NCI-H1092 (cell line): ENCODE measurements at regions not wholly inside any gene's neighbourhood (a gene's known extent, or its start where the extent isn't known, plus 50 kb on each side); places are given as distances from the start of the nearest gene placed in this dataset.

ENCODE experiments used
- DNase-seq: peaks from one replicate; lab custom pipeline; 2025; lab: John Stamatoyannopoulos, UW

DNA sequence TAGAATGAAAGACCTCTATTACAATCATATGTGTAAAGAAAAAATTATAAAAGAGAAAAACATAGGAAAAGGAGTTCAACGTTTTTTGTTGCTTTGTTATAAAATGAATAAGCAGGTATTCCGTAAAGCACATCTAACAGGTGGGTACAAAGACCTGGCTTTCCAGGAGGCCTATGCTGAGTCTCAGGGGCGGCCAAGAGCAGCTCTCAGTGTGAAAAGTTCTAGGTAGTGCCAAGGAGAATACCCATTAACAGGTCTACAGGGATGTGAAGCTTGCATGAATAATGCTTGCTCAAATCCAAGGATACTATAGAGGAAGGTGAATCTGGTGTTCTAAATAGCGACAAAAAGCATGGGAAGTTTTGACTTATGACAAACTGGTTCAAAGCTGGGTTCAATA is 944.4 kb downstream of the PDHA2 start:
- no peak for DNase-seq

DNA sequence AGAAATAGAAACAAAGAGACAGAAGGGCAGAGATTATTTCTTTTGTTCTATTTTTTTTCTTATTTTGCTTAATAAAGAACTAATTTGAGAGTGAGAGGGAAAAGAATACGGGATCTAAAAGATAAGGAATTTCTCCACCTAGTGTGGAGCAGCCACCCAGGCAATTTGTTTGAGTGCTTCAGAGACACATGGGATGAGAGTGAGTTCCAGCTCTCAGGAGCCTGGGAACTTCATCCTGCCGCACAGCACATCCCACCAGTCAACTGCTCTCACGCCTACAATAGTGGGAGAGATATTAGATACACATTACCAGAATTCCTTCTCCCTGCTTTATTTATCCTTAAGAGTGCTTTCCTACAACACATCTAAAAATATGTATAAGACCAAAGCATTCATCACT is 946.4 kb downstream of the PDHA2 start:
- no peak for DNase-seq

DNA sequence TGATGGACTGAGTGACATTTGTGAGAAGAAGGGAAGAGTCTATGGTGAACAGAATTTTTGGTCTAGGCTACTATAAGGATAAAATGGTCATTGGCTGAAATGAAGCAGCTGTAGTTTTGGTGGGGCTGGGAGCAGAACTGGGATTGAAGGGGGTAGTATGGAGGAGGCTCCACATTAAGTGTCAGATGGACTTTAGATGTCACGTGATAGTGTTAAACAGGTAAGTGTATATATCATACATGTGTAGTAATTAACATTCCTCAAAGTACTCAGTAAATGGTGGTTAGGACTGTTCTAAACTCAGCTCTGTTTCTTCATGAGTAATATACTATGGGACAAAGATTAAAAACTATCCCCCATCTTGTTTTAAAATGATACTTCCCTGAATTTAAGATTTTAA is 947.9 kb downstream of the PDHA2 start:
- DNase-seq, result no peak

DNA sequence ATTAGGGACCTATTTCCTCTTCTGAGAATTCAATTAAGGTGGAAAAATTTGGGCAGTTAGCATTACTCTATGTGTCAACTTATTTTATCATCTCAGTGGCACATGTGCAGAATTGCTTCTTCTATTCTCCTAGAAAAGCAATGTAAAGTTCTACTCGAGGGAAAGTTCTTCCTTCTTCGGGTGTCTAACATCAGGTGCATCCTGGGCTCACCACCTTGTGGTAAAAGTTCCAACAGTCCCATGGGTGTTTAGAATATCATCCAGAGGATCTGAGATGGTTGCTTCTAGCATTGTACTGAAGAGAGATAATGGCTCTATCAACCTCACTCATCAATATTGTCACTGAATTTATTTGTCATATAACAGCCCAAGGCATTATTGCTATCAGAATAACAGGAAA is 969.7 kb downstream of the PDHA2 start:
- DNase-seq, result no peak

DNA sequence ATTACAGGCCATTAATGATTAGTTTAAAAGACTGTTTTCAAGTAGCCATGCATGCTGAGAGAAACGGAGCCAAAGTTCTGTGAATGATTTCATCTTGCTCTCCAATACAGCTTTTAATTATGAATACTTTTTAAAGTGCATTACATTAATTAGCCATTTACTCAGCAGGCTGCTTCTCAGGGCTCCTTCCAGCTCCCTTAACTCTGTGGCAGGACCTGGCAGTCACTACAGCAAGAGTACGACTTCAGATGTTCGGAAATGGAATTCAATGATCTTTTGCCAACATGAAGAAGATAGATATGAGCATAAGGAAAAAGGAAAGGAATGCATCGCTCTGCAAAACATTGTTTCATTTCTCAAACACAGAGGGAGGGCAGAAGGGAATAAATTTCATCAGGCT is 987.2 kb downstream of the PDHA2 start:
- no peak for DNase-seq

DNA sequence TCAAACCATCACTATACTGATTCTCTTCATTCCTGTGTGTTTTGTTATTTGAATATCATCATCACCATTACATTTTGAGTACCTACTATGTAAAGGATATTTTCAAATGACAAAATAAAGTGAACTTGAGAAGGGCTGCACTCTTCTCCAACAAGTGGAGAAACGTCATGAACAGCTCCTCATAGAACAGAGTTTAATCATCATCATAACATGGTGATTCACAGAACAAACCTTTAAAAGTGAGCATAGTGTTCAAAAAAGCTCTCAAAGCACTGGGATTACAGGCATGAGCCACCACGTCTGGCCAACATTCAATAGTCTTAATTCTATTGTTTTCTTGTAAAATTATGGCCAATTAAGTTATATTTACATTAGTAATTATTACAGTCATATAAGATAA is 993.9 kb downstream of the PDHA2 start:
- no peak for DNase-seq

DNA sequence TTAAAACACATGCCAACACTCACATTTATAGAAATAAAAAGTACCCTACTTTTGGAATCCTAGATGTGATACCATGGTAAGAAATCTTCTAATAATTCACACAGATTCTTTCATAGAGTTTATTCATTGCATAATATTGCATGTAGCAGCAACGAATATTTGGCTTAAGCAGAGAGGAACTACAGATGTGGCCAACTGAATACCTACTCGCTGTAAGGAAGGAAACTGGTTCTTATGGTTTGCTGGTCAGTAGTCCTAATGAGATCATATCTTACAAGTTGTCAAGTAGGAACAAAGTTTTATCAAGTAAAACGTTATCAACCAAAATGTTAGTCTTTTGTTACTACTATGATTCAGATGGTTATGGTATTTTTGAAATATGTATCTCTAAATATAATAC is 996.1 kb downstream of the PDHA2 start:
- DNase-seq, result no peak

DNA sequence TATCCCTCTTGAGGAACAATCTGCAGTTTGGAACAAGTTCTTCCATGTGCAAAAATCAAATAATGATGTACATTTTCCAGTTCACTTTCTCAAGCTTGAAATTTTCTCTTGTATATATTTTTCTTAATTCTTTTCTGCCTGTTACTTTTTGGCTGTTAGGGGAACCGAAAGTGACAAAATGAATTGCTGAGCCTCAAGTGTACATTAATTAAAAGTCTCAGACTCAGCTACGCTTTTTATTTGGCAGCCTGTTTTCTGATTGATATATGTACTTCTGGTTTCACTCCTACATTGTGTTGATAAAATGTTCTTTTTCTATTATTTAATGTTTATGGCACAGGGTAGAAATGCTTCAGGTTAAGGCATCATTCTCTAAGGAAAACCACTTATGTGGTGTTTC is 999.5 kb downstream of the PDHA2 start:
- no peak for DNase-seq

DNA sequence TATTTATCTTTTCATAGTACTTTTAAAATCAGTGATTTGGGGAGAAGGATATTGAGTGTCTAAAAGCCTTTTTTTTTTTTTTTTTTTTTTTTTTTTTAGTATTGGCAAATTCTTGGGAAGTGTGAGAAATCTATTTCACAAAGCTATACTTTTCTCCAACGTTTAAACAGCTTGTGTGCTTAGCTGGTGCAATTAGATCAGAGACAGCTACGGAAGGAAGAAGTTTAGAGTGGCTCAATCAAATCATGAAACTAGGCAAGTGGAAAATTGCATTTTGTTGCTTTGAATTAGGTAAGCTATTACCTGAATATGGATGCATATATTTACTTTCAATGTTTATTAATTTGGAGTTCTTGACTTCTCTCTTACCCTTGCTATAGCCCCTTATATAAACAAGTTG is 1001.9 kb downstream of the PDHA2 start:
- DNase-seq, result no peak

DNA sequence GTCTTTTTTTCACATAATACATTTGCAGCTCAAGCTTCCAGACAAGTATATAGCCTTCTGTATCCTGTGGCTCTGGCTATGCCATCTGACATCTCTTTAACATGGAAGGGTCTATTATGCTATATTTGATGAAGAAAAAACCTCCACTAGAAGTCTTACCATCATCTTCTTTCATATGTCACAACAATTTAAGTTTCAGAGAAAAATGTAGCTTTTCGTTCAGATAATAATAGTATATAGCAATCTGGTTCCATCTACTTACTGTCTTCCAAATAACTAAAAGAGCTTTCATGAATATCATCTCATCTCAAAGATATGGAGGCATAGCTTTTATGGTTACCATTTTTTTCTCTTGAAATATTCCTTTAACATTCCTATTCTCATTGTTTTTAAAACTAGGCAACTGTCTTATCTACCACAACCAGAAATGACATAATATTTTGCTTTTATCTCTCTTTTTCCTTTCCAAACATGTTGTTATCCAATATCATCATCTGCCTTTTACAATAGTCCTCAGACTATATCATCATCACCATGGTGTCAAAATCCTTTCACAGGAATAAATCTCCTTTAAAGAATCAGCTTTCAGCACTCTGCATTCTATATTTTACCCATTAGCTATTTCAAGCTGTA is 1005.1 kb downstream of the PDHA2 start:
- DNase-seq, result no peak

DNA sequence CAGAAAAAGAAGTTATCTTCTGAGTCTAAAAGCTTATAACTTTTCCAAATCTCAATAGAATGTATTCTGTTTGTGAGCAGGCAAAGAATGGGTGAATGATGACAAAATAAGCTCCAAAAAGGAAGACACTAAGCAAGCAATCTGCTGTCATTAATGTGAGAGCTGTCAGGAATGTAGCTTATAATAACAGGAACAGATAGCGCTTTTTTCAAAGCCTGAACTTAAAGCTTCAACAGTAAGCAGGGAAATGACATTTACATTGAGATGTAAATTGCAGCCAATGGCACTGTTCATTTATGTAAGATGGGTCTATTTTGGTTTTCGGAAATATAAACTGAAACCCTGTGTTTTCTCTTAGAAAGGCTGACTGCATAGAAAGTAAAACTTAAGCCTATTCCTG is 1005.9 kb downstream of the PDHA2 start:
- DNase-seq, result no peak

DNA sequence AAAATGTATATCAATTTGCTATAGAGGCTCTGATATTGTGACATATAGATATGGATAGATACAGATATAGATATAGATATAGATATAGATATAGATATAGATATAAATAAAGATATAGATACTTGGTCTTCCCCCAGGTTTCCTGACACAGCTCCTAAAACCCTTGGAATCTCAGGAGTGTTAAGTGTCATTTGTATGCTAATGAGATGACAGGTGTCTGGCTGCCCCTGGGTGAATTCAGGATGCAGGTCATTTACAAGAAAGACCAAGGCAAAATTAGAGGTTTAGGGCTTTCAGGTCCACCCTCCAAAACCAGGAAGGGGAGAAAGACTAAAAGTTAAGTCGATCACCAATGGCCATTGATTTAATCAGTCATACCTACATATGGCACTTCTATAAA is 1034.8 kb downstream of the PDHA2 start:
- no peak for DNase-seq

DNA sequence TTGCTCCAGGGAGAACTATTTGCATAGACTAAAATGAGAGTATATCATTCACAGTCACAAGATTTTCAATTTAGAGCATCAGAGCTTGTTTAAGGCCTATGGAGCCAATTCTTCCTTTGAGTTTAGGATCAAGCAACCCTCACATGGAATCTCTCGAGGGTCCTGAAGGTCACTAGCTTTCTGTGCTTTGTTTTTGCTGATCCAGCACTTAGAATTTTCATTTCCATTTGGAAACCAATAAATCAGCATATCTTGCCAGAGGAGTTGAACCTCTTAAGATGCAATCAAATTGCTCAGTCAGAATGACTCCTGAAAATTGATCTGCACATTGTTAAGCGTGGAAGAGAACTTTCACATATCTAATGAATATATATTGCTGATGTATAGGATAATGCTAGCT is 1039.6 kb downstream of the PDHA2 start:
- DNase-seq, result no peak

DNA sequence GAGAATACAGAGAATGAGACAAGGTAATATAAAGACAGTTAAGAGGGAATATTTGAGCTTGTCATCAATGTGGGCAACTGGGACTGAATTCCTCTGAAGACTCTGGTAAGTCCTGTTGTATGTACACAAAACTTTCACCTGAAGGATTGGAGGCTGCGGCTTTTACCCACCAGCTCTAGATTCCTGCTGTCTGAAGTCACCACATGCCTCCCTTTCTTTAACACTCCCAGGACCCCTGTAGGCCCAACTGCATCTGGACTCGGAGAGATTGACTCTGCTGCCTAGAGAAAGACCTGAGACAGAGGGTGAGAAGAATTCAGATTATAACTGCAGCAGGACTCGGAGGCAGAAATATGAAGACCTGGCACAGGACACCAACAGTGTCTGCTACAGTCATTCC is 1048.0 kb downstream of the PDHA2 start:
- DNase-seq, result no peak

DNA sequence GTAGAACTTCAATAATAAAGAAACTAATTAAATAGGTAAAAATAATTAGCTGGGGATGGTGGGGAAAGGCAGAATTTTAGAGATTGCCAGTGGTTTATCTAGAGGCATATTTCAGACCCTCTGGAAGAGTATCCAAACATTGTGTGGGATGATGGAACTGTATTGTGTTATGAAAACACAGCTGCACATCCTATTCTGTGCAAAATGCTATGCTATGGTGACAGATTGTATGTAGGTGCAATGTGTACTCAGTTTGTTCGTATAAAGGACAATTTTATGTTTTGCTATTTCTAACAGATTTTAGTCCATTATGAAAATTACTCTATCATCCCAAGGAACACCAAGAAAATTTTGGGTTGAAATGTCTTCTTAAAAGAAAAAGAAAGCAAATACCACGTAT is 1054.7 kb downstream of the PDHA2 start:
- DNase-seq, result no peak

DNA sequence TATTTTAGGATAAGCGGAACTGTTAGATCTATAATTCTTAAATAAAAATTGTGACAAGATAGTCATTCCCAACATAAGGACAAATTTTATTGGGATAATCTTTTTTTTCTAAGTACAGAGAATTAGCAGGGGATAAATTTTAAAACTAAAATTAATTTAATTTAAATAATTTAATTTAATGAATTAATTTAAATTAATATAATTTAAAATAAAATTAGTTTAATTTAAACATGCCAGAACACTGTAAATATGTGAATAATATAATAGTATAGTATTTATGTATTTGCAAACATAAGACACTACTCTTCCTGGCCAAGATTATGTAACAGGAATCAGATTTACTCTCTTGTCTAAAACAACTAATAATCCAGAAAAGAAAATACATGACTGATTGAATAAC is 1055.9 kb downstream of the PDHA2 start:
- DNase-seq, result no peak

DNA sequence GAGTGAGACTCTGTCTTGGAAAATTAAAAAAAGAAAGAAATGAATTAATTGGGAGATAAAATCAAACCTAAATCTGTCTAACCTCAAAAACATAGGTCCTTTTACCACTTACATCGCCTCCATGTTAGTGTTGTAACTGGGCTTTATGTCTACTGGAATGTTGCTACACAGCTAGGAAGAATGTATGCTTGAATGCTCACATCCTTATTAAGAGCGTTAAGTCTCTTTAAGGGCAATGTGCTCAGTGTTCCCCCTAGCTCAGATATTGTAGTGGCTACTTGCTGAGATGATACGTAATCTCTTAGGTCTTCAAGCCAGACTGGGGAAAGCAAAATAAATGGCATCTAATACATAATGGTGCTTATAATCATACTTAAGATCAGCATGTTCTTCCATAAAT is 1072.8 kb downstream of the PDHA2 start:
- no peak for DNase-seq

DNA sequence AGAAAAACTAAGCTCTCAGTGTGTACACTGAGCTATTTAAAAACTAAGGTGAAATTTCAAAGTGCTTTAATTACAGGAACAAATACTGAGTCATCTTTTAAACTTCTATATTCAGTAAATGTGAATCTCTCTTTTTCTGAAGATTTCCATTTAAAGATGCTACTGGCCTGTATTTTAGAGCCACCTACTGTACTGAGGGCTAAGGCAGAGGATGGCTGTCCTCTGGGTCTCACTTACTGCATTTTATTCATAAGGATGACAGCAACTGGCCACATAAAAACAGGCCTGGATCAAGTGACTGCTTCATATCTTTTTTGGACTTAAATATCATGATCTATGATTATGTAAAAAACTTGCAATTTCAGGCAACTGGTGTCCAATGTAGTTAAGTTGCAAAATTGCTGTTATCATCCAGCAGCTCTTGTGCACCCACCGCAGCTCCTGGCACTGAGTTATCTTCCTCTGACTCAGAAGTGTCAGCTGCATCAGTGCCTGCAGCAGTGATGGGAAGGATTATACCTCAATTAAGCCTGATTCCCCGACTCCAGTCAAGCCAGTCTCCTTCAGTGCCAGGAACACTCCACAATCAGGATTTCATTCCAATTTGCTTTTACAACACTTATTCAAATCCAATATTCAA is 1073.7 kb downstream of the PDHA2 start:
- no peak for DNase-seq

DNA sequence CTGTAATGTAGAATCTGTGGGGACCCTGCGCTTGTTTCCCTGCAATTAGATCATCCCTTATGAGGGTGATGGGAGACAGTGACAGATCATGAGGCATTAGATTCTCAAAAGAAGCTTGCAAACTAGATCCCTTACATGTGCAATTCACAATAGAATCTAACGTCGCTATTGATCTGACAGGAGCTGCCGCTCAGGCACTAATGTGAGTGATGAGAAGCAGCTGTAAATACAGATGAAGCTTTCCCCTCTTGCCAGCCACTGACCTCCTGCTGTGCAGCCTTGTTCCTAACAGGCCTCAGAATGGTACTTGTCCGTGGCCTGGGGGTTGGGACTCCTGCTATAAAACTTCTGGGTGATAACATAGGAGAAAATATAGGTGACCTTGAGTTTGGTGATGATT is 1076.8 kb downstream of the PDHA2 start:
- peak; percentile 50 for DNase-seq

DNA sequence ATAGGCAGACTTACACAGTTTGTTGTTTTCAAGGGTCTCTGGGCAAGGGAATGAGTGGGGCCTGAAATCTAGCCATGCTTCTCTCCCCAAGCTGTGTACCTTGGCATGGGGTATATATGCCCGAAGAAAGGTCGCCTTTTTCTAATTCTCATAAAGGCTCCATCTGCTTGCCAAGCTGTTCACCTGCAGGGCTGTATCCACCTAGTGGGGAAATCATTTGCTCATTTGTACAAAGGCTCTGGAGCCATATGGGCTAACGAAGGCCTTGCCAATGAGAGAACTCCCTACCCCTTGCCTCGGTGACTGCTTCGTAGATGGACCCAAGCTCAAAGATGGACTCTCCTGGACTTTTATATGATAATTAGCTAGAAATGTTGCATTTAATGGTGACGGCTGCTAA is 1097.0 kb downstream of the PDHA2 start:
- DNase-seq, result no peak

DNA sequence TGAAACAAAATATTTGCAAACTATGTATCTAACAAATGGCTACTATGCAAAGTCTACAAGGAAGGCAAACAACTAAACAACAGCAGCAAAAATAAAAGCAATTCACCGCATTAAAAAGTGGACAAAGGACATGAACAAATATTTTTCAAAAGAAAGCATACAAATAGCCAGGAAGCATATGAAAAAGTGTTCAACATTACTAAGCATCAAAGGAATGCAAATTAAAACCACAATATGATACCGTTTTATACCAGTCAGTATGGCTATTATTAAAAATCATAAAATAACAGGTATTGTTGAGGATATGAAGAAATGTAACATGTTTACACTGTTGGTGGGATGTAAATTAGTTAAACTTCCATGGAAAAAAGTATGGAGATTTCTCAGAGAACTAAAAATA is 1106.7 kb downstream of the PDHA2 start:
- no peak for DNase-seq

DNA sequence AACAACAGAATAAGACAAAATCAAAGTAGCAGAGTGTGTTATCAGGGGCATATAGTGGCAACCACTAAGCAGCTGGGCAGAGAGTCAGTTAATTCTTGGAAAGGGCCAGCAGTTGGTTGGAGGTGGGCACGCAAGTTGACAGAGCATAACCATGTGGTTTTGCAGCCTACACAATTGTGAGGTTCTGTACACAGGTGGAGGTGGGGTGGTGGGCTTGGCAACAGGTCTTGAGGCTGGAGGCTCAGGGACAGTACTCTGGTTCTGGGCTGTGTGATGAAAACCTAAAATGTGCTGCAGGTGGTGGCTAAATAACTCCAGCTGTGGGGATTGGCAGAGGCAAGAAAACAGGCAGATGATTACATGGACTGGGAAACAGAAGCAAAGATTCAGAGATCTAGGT is 1112.7 kb downstream of the PDHA2 start:
- DNase-seq, result no peak

DNA sequence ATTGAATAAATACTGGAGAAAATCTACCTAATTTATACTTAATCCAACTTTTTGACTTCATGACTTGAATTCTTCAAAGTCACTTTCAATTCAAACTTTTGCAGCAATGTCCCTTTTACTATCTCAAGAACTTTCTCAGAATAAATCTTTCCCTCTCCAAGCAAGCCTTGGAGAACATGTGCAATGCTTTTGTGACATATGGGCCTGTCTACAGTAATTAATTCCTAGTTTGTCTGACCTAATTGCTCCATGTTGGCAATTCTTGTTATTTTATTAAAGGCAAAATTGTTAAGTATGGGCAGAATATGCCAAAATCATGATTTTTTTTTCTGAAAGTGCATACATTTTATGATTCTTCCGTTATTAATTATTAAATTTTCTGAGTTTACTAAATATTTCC is 1115.3 kb downstream of the PDHA2 start:
- no peak for DNase-seq

DNA sequence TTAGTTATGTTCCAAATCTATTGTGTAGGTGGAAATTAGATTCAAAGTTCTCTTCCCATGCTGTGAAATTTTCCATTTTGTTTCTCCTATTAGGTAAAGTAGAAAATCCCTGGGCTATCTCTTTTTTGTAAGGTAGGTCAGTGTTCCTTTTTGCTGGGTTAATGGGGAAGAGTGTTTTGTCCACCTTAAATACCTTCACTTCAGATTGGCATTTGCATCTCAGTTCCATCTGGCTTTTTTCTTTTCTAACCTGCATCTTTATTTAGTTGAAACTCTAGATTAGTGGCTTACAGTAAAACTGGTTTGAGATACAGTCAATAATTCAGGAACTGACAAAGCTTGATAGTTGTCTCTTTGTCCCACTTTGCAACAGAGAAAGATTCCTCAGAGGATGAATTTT is 1115.8 kb downstream of the PDHA2 start:
- DNase-seq, result no peak
